T-cell (primary cell): ENCODE measurements at regions not wholly inside any gene's neighbourhood (a gene's known extent, or its start where the extent isn't known, plus 50 kb on each side); places are given as distances from the start of the nearest gene placed in this dataset.

Experiments
- ATAC-seq, 4 experiments: fragments of 200-7000 bp in 3 of 4; fragments of 150-1000 bp in 1 of 4; cut with Tn5 transposase; replicated peaks in 1 of 4; 1 replicate in 3 of 4; 2 replicates in 1 of 4; pipeline ENCODE4 v1.10.0; 2021; ENCODE audit warnings: moderate library complexity in 3 of 4, mild to moderate bottlenecking in 2 of 4, moderate number of reproducible peaks in 1 of 4
- CTCF ChIA-PET, 2 donors: fragments of 300-600 bp; sonication (Branson Sonifier 250); formaldehyde crosslinking; loops; one replicate each; lab custom pipeline; 2022; ENCODE audit warnings: antibody characterized with exemption in 2 of 2; lab: Charles Lee
- POLR2A ChIA-PET, 2 donors: fragments of 300-600 bp; sonication (Branson Sonifier 250); formaldehyde crosslinking; loops; one replicate each; lab custom pipeline; 2022; ENCODE audit warnings: antibody characterized with exemption in 2 of 2; lab: Charles Lee
- DNase-seq, 35 experiments: peaks; one replicate each; pipeline versions ENCODE4 v3.0.0 to v3.0.0-alpha.2; 2013 to 2023
- H3K27ac ChIP-seq: one replicate; pipeline ENCODE4 v1.5.1; 2013; ENCODE audit warnings: low read length
- H3K27me3 ChIP-seq, 2 experiments: replicated peaks in 1 of 2; 1 replicate in 1 of 2; 2 replicates in 1 of 2; pipeline versions ENCODE4 v1.6.1 to v1.7.0; 2013; ENCODE audit warnings: low read length in 1 of 2, mixed read lengths in 1 of 2; ENCODE audit not compliant: control insufficient read depth in 2 of 2, insufficient read depth in 2 of 2; ENCODE audit errors: extremely low read depth in 1 of 2
- H3K36me3 ChIP-seq, 2 donors: 1 replicate in 1 of 2; 2 replicates in 1 of 2; pipeline versions ENCODE4 v1.6.1 to v1.7.0; 2013; ENCODE audit warnings: low read length in 1 of 2; ENCODE audit not compliant: control insufficient read depth in 2 of 2, insufficient read depth in 1 of 2; ENCODE audit errors: extremely low read depth in 1 of 2
- H3K4me1 ChIP-seq, 2 experiments: 1 replicate in 1 of 2; 2 replicates in 1 of 2; pipeline versions ENCODE4 v1.6.1 to v1.7.0; 2013; ENCODE audit warnings: low read length in 2 of 2, mixed read lengths in 1 of 2; ENCODE audit not compliant: insufficient read depth in 2 of 2, control insufficient read depth in 1 of 2; ENCODE audit errors: extremely low read depth in 1 of 2
- H3K4me3 ChIP-seq, 2 donors: 1 replicate in 1 of 2; 2 replicates in 1 of 2; pipeline versions ENCODE4 v1.5.1 to v1.7.0; 2013; ENCODE audit warnings: mild to moderate bottlenecking in 2 of 2, low read length in 1 of 2, moderate library complexity in 1 of 2; ENCODE audit not compliant: control insufficient read depth in 1 of 2; ENCODE audit errors: extremely low read depth in 1 of 2
- H3K9me3 ChIP-seq: 2 replicates; pipeline ENCODE4 v1.7.0; 2013
- H3K27ac Mint-ChIP-seq, 2 donors: one replicate each; pipeline ENCODE4 v1.8.0; 2020 to 2021; ENCODE audit warnings: mild to moderate bottlenecking in 2 of 2, mixed read lengths in 2 of 2
- H3K27me3 Mint-ChIP-seq, 2 donors: one replicate each; pipeline ENCODE4 v1.8.0; 2021 to 2022; ENCODE audit warnings: mixed read lengths in 2 of 2
- H3K36me3 Mint-ChIP-seq: one replicate; pipeline ENCODE4 v1.8.0; 2021; ENCODE audit warnings: mixed read lengths
- H3K4me1 Mint-ChIP-seq, 3 donors: one replicate each; pipeline ENCODE4 v1.8.0; 2020 to 2022; ENCODE audit warnings: mixed read lengths in 3 of 3, mild to moderate bottlenecking in 1 of 3
- H3K4me3 Mint-ChIP-seq, 3 donors: one replicate each; pipeline ENCODE4 v1.8.0; 2020 to 2022; ENCODE audit warnings: mild to moderate bottlenecking in 3 of 3, mixed read lengths in 3 of 3, moderate library complexity in 3 of 3
- H3K9me3 Mint-ChIP-seq, 3 donors: one replicate each; pipeline ENCODE4 v1.8.0; 2020 to 2022; ENCODE audit warnings: mixed read lengths in 3 of 3
- WGBS: methylation state at CpG from one replicate; pipeline ENCODE4 v1.1.5; 2013; ENCODE audit warnings: missing lambda C conversion rate; ENCODE audit not compliant: insufficient coverage; 5-methylcytosine and 5-hydroxymethylcytosine counted together

GRCh38 chr6:106823732-106824351, 150.7 kb downstream of the CD24 start:
- DNase-seq (no peak), ATAC-seq (no peak)
- Mint-ChIP-seq H3K9me3 (peaks cover 0 to 7% (median 3%) of the 10 kb centered on the region in 3 donors), H3K27me3 (peaks cover 4 to 10% of the 10 kb centered on the region in 2 donors), H3K4me1 (no peaks in the 10 kb centered on the region), H3K36me3 (no peaks in the 10 kb centered on the region), H3K4me3 (no peak overlapping the region), H3K27ac (no peak overlapping the region)
- H3K27ac ChIP-seq: no peak overlapping the region
- ChIA-PET POLR2A (no interaction called here), CTCF (no interaction called here)
- no peaks in the 10 kb centered on the region for H3K4me1 ChIP-seq
- no peaks in the 10 kb centered on the region for H3K36me3 ChIP-seq
- H3K4me3 ChIP-seq: no peak overlapping the region
- WGBS: 89% methylated on average over 5 of the region's 10 CpGs
- no peaks in the 10 kb centered on the region for H3K9me3 ChIP-seq
- H3K27me3 ChIP-seq: peaks cover 0 to 20% of the 10 kb centered on the region in 2 experiments

DNA sequence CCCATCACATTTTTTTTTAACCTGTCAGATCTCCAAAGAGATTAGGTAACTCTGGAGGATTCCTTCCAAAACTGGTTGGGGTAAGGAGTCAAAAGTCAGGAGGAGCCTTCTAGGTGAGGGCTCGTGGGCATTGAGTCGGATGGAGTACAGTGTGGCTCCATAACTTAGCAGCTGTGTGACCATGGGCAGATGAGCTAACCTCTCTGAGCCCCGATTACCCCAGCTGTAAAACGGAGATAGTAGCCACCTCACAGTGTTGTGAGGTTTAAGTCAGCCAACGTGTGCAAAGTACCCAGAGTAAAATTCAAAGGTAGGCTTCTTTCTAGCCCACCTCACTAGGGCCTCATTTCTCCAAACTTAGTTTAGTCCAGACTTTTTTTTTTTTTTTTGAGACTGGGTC, 151.5 kb downstream of the CD24 start:
- Mint-ChIP-seq H3K4me3 (no peak overlapping the region), H3K36me3 (no peaks in the 10 kb centered on the region), H3K27ac (no peak overlapping the region), H3K27me3 (peaks cover 4 to 10% of the 10 kb centered on the region in 2 donors), H3K4me1 (no peaks in the 10 kb centered on the region), H3K9me3 (peaks cover 0 to 6% (median 2%) of the 10 kb centered on the region in 3 donors)
- 56% methylated on average over 4 of the region's 5 CpGs for WGBS
- POLR2A ChIA-PET: no interaction called here
- CTCF ChIA-PET: no interaction called here
- H3K36me3 ChIP-seq: no peaks in the 10 kb centered on the region
- no peak for ATAC-seq
- no peaks in the 10 kb centered on the region for H3K4me1 ChIP-seq
- peaks cover 0 to 20% of the 10 kb centered on the region in 2 experiments for H3K27me3 ChIP-seq
- H3K4me3 ChIP-seq: no peak overlapping the region
- H3K27ac ChIP-seq: no peak overlapping the region
- DNase-seq: no peak
- H3K9me3 ChIP-seq: no peaks in the 10 kb centered on the region

DNA sequence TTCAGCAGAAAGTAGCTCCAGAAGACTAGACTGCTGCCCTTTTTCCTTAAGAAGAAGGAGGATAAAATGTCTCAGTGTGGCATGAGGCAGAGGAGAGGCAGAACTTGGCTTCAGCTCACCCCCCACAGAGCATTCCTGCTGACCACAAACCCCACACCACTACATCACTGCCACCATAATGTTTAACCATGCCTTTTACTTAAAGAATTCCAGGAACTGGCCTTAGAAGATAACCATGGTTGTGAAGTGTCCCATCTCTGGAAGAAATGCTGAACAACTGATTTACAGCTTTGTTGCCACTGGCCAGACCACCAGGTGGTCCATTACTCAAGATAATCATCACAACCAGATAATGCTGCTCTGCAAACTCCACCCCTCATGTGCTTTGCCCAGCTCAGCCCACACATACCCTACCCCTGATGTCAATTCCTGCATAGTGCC, 154.1 kb downstream of the CD24 start:
- DNase-seq (no peak), ATAC-seq (no peak)
- no peak overlapping the region for H3K4me3 ChIP-seq
- ChIA-PET POLR2A (no interaction called here), CTCF (no interaction called here)
- Mint-ChIP-seq H3K27ac (no peak overlapping the region), H3K4me1 (no peaks in the 10 kb centered on the region), H3K36me3 (no peaks in the 10 kb centered on the region), H3K4me3 (no peak overlapping the region), H3K27me3 (peaks cover 0 to 10% of the 10 kb centered on the region in 2 donors), H3K9me3 (no peaks in the 10 kb centered on the region)
- no peaks in the 10 kb centered on the region for H3K4me1 ChIP-seq
- H3K27ac ChIP-seq: no peak overlapping the region
- peaks cover 0 to 20% of the 10 kb centered on the region in 2 experiments for H3K27me3 ChIP-seq
- no peaks in the 10 kb centered on the region for H3K9me3 ChIP-seq
- H3K36me3 ChIP-seq: no peaks in the 10 kb centered on the region

DNA sequence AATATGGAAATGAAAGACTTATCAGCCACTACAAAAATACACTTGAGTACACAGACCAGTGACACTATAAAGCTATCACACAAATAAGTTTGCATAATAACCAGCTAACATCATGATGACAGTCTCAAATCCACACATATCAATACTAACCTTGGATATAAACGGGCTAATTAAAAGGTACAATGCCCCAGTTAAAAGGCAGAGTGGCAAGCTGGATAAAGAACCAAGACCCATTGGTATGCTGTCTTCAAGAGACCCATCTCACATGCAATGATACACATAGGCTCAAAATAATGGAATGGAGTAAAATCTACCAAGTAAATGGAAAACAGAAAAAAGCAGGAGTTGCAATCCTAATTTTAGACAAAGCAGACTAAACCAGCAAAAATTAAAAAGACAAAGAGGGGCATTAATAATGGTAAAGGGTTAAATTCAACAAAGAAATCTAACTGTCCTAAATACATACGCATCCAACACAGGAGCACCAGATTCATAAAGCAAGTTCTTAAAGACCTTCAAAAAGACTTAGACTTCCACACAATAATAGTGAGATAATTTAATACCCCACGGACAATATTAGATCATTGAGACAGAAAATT, 163.3 kb downstream of the CD24 start:
- H3K4me3 Mint-ChIP-seq: no peak overlapping the region
- peaks cover 19 to 58% (median 34%) of the 10 kb centered on the region in 3 donors for H3K9me3 Mint-ChIP-seq
- H3K4me1 ChIP-seq: no peaks in the 10 kb centered on the region
- peaks cover 8% of the 10 kb centered on the region for H3K36me3 Mint-ChIP-seq
- no peak overlapping the region for H3K4me3 ChIP-seq
- peaks cover 4 to 11% of the 10 kb centered on the region in 2 donors for H3K27me3 Mint-ChIP-seq
- no peak overlapping the region for H3K27ac Mint-ChIP-seq
- H3K9me3 ChIP-seq: no peaks in the 10 kb centered on the region
- ChIA-PET POLR2A (no interaction called here), CTCF (no interaction called here)
- H3K36me3 ChIP-seq: no peaks in the 10 kb centered on the region
- no CpG with 5 or more reads among the region's 3 CpGs for WGBS
- DNase-seq: no peak
- H3K27ac ChIP-seq: no peak overlapping the region
- H3K27me3 ChIP-seq: peaks cover 0 to 5% of the 10 kb centered on the region in 2 experiments
- no peaks in the 10 kb centered on the region for H3K4me1 Mint-ChIP-seq
- no peak for ATAC-seq

GRCh38 chr6:106808758-106809157, 165.8 kb downstream of the CD24 start:
- Histone ChIP-seq H3K36me3 (no peaks in the 10 kb centered on the region), H3K9me3 (no peaks in the 10 kb centered on the region), H3K27ac (no peak overlapping the region), H3K4me1 (no peaks in the 10 kb centered on the region), H3K27me3 (peaks cover 0 to 5% of the 10 kb centered on the region in 2 experiments), H3K4me3 (no peak overlapping the region)
- H3K4me1 Mint-ChIP-seq: no peaks in the 10 kb centered on the region
- peaks cover 4 to 11% of the 10 kb centered on the region in 2 donors for H3K27me3 Mint-ChIP-seq
- no peak overlapping the region for H3K4me3 Mint-ChIP-seq
- DNase-seq: no peak
- ChIA-PET POLR2A (no interaction called here), CTCF (no interaction called here)
- peaks cover 8% of the 10 kb centered on the region for H3K36me3 Mint-ChIP-seq
- peaks cover 19 to 58% (median 34%) of the 10 kb centered on the region in 3 donors for H3K9me3 Mint-ChIP-seq
- H3K27ac Mint-ChIP-seq: no peak overlapping the region
- no peak for ATAC-seq

DNA sequence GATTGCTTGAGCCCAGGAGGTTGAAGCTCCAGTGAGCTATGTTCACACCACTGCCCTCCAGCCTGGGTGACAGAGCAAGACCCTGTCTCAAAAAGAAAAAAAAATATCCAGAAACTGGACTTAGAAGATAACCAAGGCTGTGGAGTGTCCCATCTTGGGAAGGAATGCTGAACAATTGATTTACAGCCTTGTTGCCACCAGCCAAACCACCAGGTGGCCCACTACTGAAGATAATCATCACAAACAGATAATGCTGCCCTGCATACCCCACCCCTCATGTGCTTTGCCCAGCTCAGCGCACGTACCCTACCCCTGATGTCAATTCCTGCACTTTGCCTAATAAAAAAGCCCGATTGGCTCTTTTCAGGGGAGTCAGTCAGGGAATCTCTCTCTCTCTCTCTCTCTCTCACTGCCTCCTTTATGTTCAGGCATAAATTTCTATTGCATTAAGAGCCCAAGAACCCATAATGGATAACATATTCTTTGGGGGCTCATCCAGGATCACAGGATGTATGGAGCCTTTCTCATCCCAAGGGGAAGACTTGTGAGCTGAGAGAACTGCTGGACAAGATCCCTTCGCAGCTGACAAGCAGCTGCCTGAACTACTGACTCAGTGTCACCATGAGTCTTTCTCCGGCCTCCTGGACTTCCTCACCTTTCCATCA, 166.4 kb downstream of the CD24 start:
- Histone ChIP-seq H3K27ac (no peak overlapping the region), H3K27me3 (peaks cover 0 to 6% of the 10 kb centered on the region in 2 experiments), H3K4me3 (peak overlapping the region in 1 of 2 donors; percentile 2), H3K36me3 (no peaks in the 10 kb centered on the region), H3K9me3 (no peaks in the 10 kb centered on the region), H3K4me1 (no peaks in the 10 kb centered on the region)
- CTCF ChIA-PET: no interaction called here
- Mint-ChIP-seq H3K27me3 (peaks cover 0 to 11% of the 10 kb centered on the region in 2 donors), H3K9me3 (peaks cover 19 to 56% (median 34%) of the 10 kb centered on the region in 3 donors), H3K27ac (no peak overlapping the region), H3K36me3 (peaks cover 8% of the 10 kb centered on the region), H3K4me3 (no peak overlapping the region), H3K4me1 (no peaks in the 10 kb centered on the region)
- WGBS: 90% methylated on average over 2 of the region's 5 CpGs
- POLR2A ChIA-PET: no interaction called here
- ATAC-seq: no peak
- no peak for DNase-seq
